RWPE2 (cell line): ENCODE measurements at regions not wholly inside any gene's neighbourhood (a gene's known extent, or its start where the extent isn't known, plus 50 kb on each side); places are given as distances from the start of the nearest gene placed in this dataset.

Experiments used
- ATAC-seq: fragments of 200-7000 bp; cut with Tn5 transposase; 3 replicates; pipeline ENCODE4 v1.9.1; 2021; ENCODE audit warnings: low read depth
- DNase-seq: peaks from one replicate; pipeline ENCODE4 v3.0.0-alpha.2; 2020; ENCODE audit warnings: low spot score
- H3K27ac ChIP-seq: fragments of 450-650 bp; 2 replicates; pipeline ENCODE4 v1.5.1; 2017; ENCODE audit warnings: mild to moderate bottlenecking; ENCODE audit not compliant: poor library complexity, severe bottlenecking
- H3K27me3 ChIP-seq: fragments of 250-450 bp; sonication (Bioruptor Pico); 2 replicates; pipeline ENCODE4 v1.5.1; 2021; ENCODE audit warnings: mild to moderate bottlenecking, moderate library complexity; ENCODE audit not compliant: insufficient read depth, poor library complexity, severe bottlenecking
- H3K36me3 ChIP-seq: fragments of 250-450 bp; sonication (Bioruptor Pico); 2 replicates; pipeline ENCODE4 v1.5.1; 2020; ENCODE audit warnings: low read depth, mild to moderate bottlenecking, moderate library complexity
- H3K4me1 ChIP-seq: fragments of 250-450 bp; sonication (Bioruptor Pico); 2 replicates; pipeline ENCODE4 v1.5.1; 2021; ENCODE audit warnings: mild to moderate bottlenecking, moderate library complexity; ENCODE audit not compliant: insufficient read depth, poor library complexity, severe bottlenecking
- H3K4me3 ChIP-seq: fragments of 250-450 bp; sonication (Bioruptor Pico); 2 replicates; pipeline ENCODE4 v1.5.1; 2021; ENCODE audit warnings: mild to moderate bottlenecking, moderate library complexity; ENCODE audit not compliant: severe bottlenecking
- H3K9me3 ChIP-seq: fragments of 250-450 bp; sonication (Bioruptor Pico); 2 replicates; pipeline ENCODE4 v1.5.1; 2021; ENCODE audit warnings: mild to moderate bottlenecking, moderate library complexity; ENCODE audit not compliant: severe bottlenecking
- CTCF ChIP-seq: fragments of 450-650 bp; IDR thresholded peaks from one replicate; pipeline ENCODE4 v1.5.1; 2017; ENCODE audit warnings: mild to moderate bottlenecking, moderate library complexity; ENCODE audit not compliant: poor library complexity, severe bottlenecking

- no peak overlapping the region for H3K27ac ChIP-seq
Measured at GRCh38 chr4:36511785-36512184, 230.4 kb downstream of the DTHD1 start.

GRCh38 chr4:36516522-36517095, 235.2 kb downstream of the DTHD1 start:
- H3K4me3 ChIP-seq = no peak overlapping the region
- DNase-seq (no peak), ATAC-seq (no peak)
- no peak for TF ChIP-seq CTCF
- no peak overlapping the region for H3K27ac ChIP-seq
- no peaks in the 10 kb centered on the region for H3K36me3 ChIP-seq
- H3K9me3 ChIP-seq = no peaks in the 10 kb centered on the region
- H3K4me1 ChIP-seq = no peaks in the 10 kb centered on the region
- H3K27me3 ChIP-seq = no peaks in the 10 kb centered on the region

More at GRCh38 chr4:36511785-36512184, 230.4 kb downstream of the DTHD1 start:
- DNase-seq (no peak), ATAC-seq (no peak)
- Histone ChIP-seq H3K9me3 (no peaks in the 10 kb centered on the region), H3K36me3 (no peaks in the 10 kb centered on the region), H3K4me1 (no peaks in the 10 kb centered on the region), H3K4me3 (no peak overlapping the region), H3K27me3 (no peaks in the 10 kb centered on the region)
- TF ChIP-seq CTCF = no peak

- no peak overlapping the region for H3K27ac ChIP-seq
- TF ChIP-seq CTCF = no peak
- H3K4me3 ChIP-seq = no peak overlapping the region
- DNase-seq (no peak), ATAC-seq (no peak)
- peaks cover 11% of the 10 kb centered on the region for H3K9me3 ChIP-seq
- H3K36me3 ChIP-seq = no peaks in the 10 kb centered on the region
- no peaks in the 10 kb centered on the region for H3K27me3 ChIP-seq
- no peaks in the 10 kb centered on the region for H3K4me1 ChIP-seq
Measured at GRCh38 chr4:36523182-36523581, 241.8 kb downstream of the DTHD1 start.

GRCh38 chr4:36532670-36533379, 251.4 kb downstream of the DTHD1 start:
- DNase-seq (no peak), ATAC-seq (no peak)
- Histone ChIP-seq H3K4me3 (no peak overlapping the region), H3K36me3 (no peaks in the 10 kb centered on the region), H3K9me3 (peaks cover 7% of the 10 kb centered on the region), H3K27me3 (no peaks in the 10 kb centered on the region), H3K4me1 (no peaks in the 10 kb centered on the region), H3K27ac (no peak overlapping the region)
- TF ChIP-seq CTCF = no peak

GRCh38 chr4:36533944-36534343, 252.5 kb downstream of the DTHD1 start:
- TF ChIP-seq CTCF = no peak
- H3K9me3 ChIP-seq = peaks cover under 1% of the 10 kb centered on the region
- no peaks in the 10 kb centered on the region for H3K27me3 ChIP-seq
- ATAC-seq (no peak), DNase-seq (no peak)
- H3K4me1 ChIP-seq = no peaks in the 10 kb centered on the region
- no peak overlapping the region for H3K4me3 ChIP-seq
- no peak overlapping the region for H3K27ac ChIP-seq
- no peaks in the 10 kb centered on the region for H3K36me3 ChIP-seq
